ENCODE measurements at regions not wholly inside any gene's neighbourhood (a gene's known extent, or its start where the extent isn't known, plus 50 kb on each side); places are given as distances from the start of the nearest gene placed in this dataset.

- FAIRE-seq (no peak), DNase-seq (ENCODE audit: extremely low read depth in 1 of 4, low spot score in 3 of 4) (no peak), ATAC-seq (no peak)
- WGBS (ENCODE audit: insufficient coverage, low coverage, missing lambda C conversion rate): 0% methylated on average over 6 of the region's 6 CpGs
- POLR2A ChIA-PET: no interaction called here
- no peak overlapping the region for H3K4me2 ChIP-seq (ENCODE audit: insufficient read depth, low read length)
- BruUV-seq (replicated peaks): no TSS peak
- in situ Hi-C loops (cut with MboI): no loop called here
- no peak overlapping the region for H3K9ac ChIP-seq (ENCODE audit: insufficient read depth in 1 of 2, low read depth in 2 of 2, low read length in 2 of 2)
- no peaks in the 10 kb centered on the region for H3K79me2 ChIP-seq (ENCODE audit: control insufficient read depth, insufficient read depth, low read length)
- no peaks in the 10 kb centered on the region for H3K27me3 ChIP-seq (ENCODE audit: control insufficient read depth in 2 of 2, insufficient read depth in 2 of 2, low read length in 2 of 2)
- no peaks in the 10 kb centered on the region for H4K20me1 ChIP-seq (replicated peaks; ENCODE audit: control insufficient read depth, insufficient read depth, low read length)
- H3K4me1 ChIP-seq (replicated peaks in 1 of 2; ENCODE audit: control insufficient read depth in 2 of 2, insufficient read depth in 2 of 2, low read length in 2 of 2): no peaks in the 10 kb centered on the region
- CTCF ChIA-PET (ENCODE audit: low intra/inter-chr PET ratio): no interaction called here
- no peak for TF ChIP-seq MEF2D (tag; conservative IDR thresholded peaks at IDR 0.05; ENCODE audit: low read depth)
- no peak for TF ChIP-seq IFI16 (CRISPR knock-in tag; IDR thresholded peaks at IDR 0.05)
- TF ChIP-seq ZNF668 (CRISPR knock-in tag; IDR thresholded peaks at IDR 0.05): no peak
- TF ChIP-seq, protein P1, sequence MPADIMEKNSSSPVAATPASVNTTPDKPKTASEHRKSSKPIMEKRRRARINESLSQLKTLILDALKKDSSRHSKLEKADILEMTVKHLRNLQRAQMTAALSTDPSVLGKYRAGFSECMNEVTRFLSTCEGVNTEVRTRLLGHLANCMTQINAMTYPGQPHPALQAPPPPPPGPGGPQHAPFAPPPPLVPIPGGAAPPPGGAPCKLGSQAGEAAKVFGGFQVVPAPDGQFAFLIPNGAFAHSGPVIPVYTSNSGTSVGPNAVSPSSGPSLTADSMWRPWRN (IDR thresholded peaks at IDR 0.05; ENCODE audit: low read depth): no peak
- TF ChIP-seq MCM2 (IDR thresholded peaks at IDR 0.05; ENCODE audit: low read depth): no peak
- TF ChIP-seq ZSCAN29 (IDR thresholded peaks at IDR 0.05): no peak
- no peak for TF ChIP-seq KLF13 (tag; IDR thresholded peaks at IDR 0.05; ENCODE audit: borderline replicate concordance, low read depth)
- TF ChIP-seq, protein P2, sequence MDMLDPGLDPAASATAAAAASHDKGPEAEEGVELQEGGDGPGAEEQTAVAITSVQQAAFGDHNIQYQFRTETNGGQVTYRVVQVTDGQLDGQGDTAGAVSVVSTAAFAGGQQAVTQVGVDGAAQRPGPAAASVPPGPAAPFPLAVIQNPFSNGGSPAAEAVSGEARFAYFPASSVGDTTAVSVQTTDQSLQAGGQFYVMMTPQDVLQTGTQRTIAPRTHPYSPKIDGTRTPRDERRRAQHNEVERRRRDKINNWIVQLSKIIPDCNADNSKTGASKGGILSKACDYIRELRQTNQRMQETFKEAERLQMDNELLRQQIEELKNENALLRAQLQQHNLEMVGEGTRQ (CRISPR knock-in tag; IDR thresholded peaks at IDR 0.05): no peak
- no peak for TF ChIP-seq CAMTA2 (CRISPR knock-in tag; conservative IDR thresholded peaks at IDR 0.05)
- no peak for TF ChIP-seq TCF3 (CRISPR knock-in tag; IDR thresholded peaks at IDR 0.05)
- no peak for TF ChIP-seq ATF6 (CRISPR knock-in tag; IDR thresholded peaks at IDR 0.05)
- no peak for TF ChIP-seq DPF2 (IDR thresholded peaks at IDR 0.05)
- no peak overlapping the region for H2AFZ ChIP-seq (ENCODE audit: low read depth, low read length)
- no peak overlapping the region for H3K27ac ChIP-seq (ENCODE audit: extremely low read depth, low read depth, low read length)
- H3K36me3 ChIP-seq (ENCODE audit: control insufficient read depth, insufficient read depth, low read length): no peaks in the 10 kb centered on the region
- intact Hi-C loops (cut with micrococcal nuclease): no loop called here
- H3K9me1 ChIP-seq (ENCODE audit: control insufficient read depth, insufficient read depth, low read length): no peaks in the 10 kb centered on the region
- H3K9me3 ChIP-seq (replicated peaks; ENCODE audit: control insufficient read depth, insufficient read depth, low read depth, low read length): no peaks in the 10 kb centered on the region
- H3K4me3 ChIP-seq: no peak overlapping the region
These were observed 568.8 kb downstream of the POM121L12 start for GRCh38 chr7:53604201-53604600.
